IPS-NIHi7 (cell line): ENCODE measurements at regions not wholly inside any gene's neighbourhood (a gene's known extent, or its start where the extent isn't known, plus 50 kb on each side); places are given as distances from the start of the nearest gene placed in this dataset.

Experiments used
- DNase-seq: peaks from one replicate; pipeline ENCODE4 v3.0.0; 2012; ENCODE audit warnings: mixed read lengths; ENCODE audit errors: extremely low spot score

- no peak for DNase-seq
These were observed 174.8 kb upstream of the GPR26 start for GRCh38 chr10:123491364-123491763.

DNA sequence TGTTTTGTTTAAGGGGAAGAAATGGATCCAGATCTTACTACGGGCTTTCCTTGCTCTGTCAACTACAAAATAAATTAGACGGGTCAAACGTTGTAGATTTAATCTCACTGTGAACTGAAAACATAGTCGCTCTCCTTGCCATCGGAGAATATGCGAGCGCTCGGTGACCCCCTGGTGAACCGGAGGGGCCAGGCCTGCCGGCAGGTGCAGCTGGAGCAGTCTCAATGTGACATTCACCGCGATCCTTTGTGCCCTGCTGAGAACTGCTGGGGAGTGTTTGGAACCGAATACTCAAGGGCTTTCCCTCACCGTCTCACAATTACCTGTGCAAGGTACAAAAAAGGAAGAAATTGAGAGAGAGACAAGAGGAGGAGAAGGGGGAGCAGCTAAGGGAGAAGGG is 174.1 kb upstream of the GPR26 start:
- DNase-seq: peak; percentile 36

- no peak for DNase-seq
These were observed 171.8 kb upstream of the GPR26 start for GRCh38 chr10:123494301-123494808.

GRCh38 chr10:123496375-123496774 is 169.8 kb upstream of the GPR26 start:
- DNase-seq: no peak

- DNase-seq: peak; percentile 40
These were observed 169.0 kb upstream of the GPR26 start for GRCh38 chr10:123496996-123497660.

GRCh38 chr10:123500110-123500509 is 166.0 kb upstream of the GPR26 start:
- DNase-seq: no peak

DNA sequence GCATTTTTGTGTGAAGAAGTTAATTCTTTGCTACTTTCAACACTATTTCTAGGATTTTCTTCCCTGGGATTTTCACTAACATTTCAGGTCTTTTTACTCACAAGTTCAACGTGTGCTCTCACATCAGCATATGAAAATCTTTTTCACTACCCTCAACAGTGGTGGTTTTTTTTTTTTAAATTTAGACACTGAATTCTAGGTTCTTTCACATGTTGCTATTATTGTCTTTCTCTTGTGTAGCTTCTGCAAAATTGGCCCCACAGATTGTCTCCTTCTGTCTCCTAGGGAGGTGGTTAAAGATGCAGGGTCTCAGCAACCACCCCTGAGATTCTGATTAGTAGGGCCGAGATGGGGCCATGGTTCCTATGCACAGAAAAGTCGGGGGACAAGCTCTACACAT is 165.0 kb upstream of the GPR26 start:
- no peak for DNase-seq

- DNase-seq: no peak
These were observed 163.2 kb upstream of the GPR26 start for GRCh38 chr10:123502983-123503382.

DNA sequence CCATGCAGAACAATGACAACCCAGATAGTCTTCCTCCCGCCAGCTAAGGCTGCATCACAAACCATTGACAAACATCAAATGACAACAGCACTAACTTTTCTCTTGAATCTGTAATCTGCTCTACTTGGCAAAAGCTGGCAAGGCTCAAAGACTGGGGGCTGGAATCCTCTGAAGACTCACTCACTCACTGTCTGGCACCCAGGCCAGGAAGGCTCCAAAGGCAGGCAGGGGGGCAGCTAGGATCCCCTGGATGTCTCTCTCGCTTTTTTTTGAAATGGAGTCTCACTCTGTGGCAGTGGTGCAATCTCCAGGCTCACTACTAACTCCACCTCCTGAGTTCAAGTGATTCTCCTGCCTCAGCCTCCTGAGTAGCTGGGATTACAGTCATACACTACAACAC is 159.7 kb upstream of the GPR26 start:
- no peak for DNase-seq

GRCh38 chr10:123507298-123507697 is 158.9 kb upstream of the GPR26 start:
- DNase-seq: no peak

- DNase-seq: no peak
These were observed 156.8 kb upstream of the GPR26 start for GRCh38 chr10:123509338-123509737.

DNA sequence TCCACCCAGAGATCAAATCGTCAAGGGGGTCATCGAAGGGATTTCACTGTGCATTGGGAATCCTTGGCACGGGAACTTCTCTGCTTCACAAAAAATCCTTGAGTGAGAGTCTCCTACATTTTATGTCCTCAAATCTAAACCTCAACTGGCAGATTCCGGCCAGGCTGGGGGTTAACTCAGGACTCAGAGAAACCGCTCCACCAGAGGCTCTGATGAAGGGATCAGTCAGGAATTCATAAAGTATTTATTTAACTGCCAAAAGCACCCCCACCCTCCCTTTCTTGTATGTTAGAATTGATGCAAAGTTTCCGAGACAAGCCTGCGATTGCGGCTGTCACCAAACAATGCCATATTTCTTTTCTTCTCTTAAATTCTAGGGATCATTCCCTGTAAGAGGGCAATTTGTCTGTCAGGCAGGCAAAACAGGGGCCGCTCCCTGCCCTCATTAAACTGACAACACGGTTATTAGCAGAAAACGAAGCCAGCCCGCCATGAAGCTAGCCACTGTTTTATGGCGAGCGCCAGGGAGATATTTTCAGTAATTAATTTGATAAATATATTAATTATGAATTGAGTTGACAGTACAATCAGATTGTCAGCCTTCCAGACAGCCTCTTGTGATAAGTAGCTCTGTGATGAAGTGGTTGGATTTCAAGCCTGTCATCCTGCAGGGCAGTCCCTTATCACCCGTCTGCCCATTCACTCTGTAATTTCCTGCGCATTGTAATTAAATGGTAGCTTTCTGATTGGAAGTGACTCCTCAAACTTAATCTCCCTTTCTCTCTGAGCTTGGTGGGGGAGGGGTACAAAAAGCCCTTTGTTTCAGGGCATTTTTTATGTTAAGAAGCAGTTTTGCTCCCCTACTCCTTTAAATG is 153.0 kb upstream of the GPR26 start:
- no peak for DNase-seq

GRCh38 chr10:123513870-123514269 is 152.3 kb upstream of the GPR26 start:
- DNase-seq: no peak

- DNase-seq: no peak
These were observed 151.2 kb upstream of the GPR26 start for GRCh38 chr10:123514996-123515395.

DNA sequence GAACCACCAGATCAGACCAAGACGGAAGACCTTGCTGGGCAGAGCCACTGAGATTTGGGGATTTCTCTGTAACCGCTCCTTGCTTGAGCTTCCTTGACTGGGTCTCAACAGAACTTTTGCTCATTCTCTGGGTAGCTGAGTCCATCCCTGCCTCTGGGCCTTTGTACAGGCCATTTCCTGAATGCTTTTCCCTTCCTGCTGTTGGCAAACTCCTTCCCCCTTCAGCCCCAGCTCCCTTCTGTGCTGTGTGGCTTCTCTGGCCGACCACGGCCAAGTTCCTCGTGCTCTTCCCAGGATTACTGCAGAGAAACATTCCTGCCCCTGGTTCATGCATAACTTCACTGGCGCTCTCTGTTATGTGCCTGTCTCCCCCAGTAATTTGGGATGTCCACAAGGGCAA is 150.5 kb upstream of the GPR26 start:
- no peak for DNase-seq

DNA sequence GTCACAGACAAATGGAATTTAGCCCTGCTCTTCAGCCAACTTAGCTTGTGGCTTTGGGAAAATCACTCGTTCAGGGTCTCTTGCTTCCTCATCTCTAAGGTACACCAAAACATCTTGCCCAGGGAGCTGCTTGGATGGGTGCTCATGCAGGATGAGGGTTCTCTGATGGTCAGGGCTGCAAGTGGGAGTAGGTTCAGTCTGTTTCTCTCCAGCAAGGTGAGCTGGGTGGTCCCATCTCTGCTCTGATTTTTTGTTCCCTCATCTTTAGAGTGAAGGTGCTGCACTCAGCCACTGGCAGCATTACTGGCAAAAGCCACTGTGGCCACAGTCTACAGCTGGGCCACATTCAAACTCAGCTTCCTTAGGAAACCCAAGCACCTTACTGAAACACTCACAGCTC is 149.9 kb upstream of the GPR26 start:
- no peak for DNase-seq

GRCh38 chr10:123517426-123517825 is 148.7 kb upstream of the GPR26 start:
- DNase-seq: no peak

DNA sequence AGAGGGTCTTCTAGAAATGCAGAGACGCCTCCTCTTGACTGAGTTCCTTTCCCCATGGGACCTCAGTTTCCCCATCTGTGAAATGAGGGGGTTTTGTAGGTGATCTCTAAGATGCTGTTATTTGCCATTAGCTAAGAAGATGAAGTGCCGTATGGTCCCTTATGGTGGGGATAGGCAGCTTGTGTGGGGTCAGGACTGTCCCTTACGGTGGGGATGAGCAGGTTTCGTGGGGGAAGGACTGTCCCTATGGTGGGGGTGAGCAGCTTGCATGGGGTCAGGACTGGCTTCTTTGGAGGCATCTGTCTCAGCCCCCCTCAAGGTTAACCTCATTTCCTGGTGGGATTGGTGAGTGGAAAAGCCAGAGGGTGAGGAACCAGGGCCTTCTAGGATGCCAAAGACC is 148.3 kb upstream of the GPR26 start:
- no peak for DNase-seq

DNA sequence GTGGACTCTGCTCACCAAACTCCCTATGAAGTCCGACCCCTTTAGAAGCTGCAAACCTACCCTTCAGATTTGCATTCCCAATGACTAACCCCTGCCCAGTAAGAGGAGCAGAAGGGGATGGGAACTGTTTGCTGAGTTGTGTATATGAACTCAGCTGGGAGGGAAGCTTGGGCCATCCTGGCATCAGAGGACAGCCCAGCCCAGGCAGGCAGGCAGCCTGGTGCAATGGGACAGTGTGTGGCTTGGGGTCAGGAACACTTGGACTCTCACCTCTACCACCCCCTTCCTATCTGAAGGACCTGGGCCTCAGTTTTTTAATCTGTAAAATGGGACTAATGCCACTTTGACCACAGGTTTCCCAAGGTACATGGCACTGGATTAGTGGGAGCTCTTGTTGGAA is 147.4 kb upstream of the GPR26 start:
- DNase-seq: no peak

DNA sequence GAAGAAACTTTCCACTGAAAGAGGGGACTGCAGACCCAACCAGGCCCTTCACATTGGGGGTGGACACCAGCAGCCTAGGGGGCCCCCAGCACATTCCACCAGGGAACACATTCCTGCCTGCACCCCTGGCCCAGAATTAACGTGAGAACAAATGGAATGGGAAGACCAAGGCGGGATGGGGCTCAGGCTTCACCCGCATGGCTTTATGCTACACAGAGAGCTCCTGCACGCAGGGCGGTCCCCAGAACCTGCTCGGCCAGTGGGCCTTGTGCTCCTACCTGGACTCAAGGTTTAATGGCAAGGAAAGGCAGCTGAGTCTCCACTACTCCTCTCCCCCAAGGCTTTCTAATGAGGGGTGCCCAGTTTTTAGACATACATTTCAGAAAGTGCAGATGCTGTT is 146.3 kb upstream of the GPR26 start:
- no peak for DNase-seq

GRCh38 chr10:123521076-123521475 is 145.1 kb upstream of the GPR26 start:
- DNase-seq: no peak

- no peak for DNase-seq
These were observed 144.6 kb upstream of the GPR26 start for GRCh38 chr10:123521556-123521955.

DNA sequence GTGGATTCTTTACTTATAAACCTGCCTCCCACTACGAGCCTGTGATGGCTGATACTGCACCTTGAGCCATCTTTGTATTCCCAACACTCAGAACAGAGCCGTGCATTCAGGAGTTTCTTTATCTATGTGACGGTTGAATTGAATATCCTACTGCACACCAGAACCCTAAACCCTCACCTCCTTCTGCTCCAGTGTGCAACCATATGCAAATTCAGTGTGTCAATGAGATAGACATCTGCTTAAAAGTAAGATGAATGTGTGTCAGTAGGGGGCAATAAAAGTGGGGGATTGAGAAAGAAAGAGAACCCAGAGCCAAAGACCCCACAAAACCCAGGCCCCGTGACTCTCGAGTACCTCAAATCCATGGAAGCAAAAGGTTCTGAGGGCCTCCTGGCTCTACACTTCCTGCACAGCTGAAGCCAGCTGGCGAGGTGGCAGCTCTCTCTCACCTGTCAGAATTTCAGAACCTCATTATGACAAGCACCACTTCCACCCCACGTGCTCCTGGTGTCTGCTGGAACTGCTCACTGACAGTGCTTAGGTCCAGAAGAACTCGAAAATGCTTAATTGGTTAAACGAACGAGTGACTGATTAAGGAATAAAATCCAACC is 143.3 kb upstream of the GPR26 start:
- no peak for DNase-seq
